ENCODE measurements at regions not wholly inside any gene's neighbourhood (a gene's known extent, or its start where the extent isn't known, plus 50 kb on each side); places are given as distances from the start of the nearest gene placed in this dataset.

DNA sequence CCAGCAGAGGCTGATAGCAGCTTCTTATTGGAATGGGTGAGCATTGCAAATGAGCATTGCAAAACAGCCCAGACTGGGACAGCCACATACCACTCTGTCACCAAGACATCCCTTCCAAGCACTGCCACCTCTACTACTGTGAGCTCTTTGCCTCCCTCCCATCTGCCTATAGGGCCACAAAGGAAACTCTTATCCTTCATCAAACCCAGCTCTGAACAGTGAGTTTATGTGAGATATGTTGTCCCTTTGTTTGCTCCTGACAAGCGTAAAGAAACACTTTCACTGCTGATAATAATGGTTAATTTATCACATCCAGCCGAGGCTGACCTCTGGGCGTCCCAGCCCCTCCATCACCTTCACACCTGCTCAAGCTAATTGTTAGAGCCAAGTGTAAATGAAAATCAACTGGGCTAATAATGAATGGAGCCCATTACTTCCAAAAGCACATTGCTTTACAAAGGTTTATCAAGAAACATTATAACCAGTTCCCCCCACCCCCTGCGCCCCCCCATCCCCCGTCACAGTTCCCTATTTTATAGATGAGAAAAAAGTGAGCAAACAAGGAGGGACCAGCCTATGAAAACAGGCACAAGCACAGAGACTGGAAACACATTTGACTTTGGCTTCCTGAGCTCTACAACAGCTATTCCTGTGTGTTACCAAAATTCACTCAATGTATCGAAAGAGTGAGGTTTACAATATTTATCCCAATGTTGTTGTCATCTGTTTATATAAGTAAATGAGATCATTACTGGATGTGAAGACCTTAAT is 146.3 kb downstream of the ANXA2 start:
- Histone ChIP-seq H3K4me3 (ENCODE audit: low read length) (no peak overlapping the region), H3K9me3 (ENCODE audit: control insufficient read depth in 2 of 3, low read length in 3 of 3) (no peaks in the 10 kb centered on the region), H3K4me1 (ENCODE audit: control insufficient read depth in 2 of 2, insufficient read depth in 2 of 2, low read length in 2 of 2) (no peaks in the 10 kb centered on the region), H3K27ac (ENCODE audit: low read depth, low read length) (no peak overlapping the region), H3K27me3 (ENCODE audit: control insufficient read depth in 2 of 2, insufficient read depth in 2 of 2, low read length in 2 of 2) (no peaks in the 10 kb centered on the region), H3K36me3 (ENCODE audit: control insufficient read depth in 2 of 3, insufficient read depth in 3 of 3, low read length in 3 of 3) (no peaks in the 10 kb centered on the region)
- POLR2A ChIA-PET = no interaction called here
- CTCF ChIA-PET = interaction anchor here (0.6 kb wide), 1 partner anchor 18 kb away, joined by 5 read pairs; no protein-coding TSS in a partner anchor
- H3K27me3 Mint-ChIP-seq = peaks cover 16 to 54% (median 30%) of the 10 kb centered on the region in 5 donors
- H3K36me3 Mint-ChIP-seq = no peaks in the 10 kb centered on the region
- peaks cover 0 to 3% (median 0%) of the 10 kb centered on the region in 11 donors for H3K9me3 Mint-ChIP-seq
- ATAC-seq = no peak
- no peak for DNase-seq
- intact Hi-C loops (cut with micrococcal nuclease) = no loop called here
- H3K4me3 Mint-ChIP-seq = no peak overlapping the region
- H3K27ac Mint-ChIP-seq = no peak overlapping the region
- H3K4me1 Mint-ChIP-seq = peaks cover 0 to 13% (median 0%) of the 10 kb centered on the region in 7 donors

DNA sequence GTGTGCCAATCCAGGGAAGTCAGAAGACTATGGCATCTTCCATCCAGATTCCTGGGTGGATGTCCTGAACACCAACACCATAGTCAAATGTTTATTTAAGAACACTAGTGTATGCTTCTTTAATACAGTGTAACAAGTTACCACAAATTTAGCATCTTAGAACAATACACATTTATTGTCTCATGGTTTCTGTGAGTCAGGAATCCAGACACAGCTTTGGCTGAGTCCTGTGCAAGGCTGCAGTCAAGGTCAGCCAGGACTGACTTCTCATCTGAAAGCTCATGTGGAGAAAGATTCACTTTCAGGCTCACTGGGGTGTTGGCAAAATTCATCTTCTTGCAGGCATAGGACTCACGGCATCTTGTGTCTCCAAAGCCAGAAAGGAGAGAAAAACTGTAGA is 143.4 kb downstream of the ANXA2 start:
- peaks cover 0 to 13% (median 0%) of the 10 kb centered on the region in 7 donors for H3K4me1 Mint-ChIP-seq
- intact Hi-C loops (cut with micrococcal nuclease) = no loop called here
- Histone ChIP-seq H3K27me3 (ENCODE audit: control insufficient read depth in 2 of 2, insufficient read depth in 2 of 2, low read length in 2 of 2) (no peaks in the 10 kb centered on the region), H3K27ac (ENCODE audit: low read depth, low read length) (no peak overlapping the region), H3K4me1 (ENCODE audit: control insufficient read depth in 2 of 2, insufficient read depth in 2 of 2, low read length in 2 of 2) (no peaks in the 10 kb centered on the region), H3K36me3 (ENCODE audit: control insufficient read depth in 2 of 3, insufficient read depth in 3 of 3, low read length in 3 of 3) (no peaks in the 10 kb centered on the region), H3K4me3 (ENCODE audit: low read length) (no peak overlapping the region), H3K9me3 (ENCODE audit: control insufficient read depth in 2 of 3, low read length in 3 of 3) (no peaks in the 10 kb centered on the region)
- no peaks in the 10 kb centered on the region for H3K36me3 Mint-ChIP-seq
- no peak overlapping the region for H3K27ac Mint-ChIP-seq
- H3K9me3 Mint-ChIP-seq = peaks cover 0 to 3% (median 0%) of the 10 kb centered on the region in 11 donors
- peaks cover 14 to 62% (median 46%) of the 10 kb centered on the region in 5 donors for H3K27me3 Mint-ChIP-seq
- H3K4me3 Mint-ChIP-seq = no peak overlapping the region
- ChIA-PET POLR2A (no interaction called here), CTCF (no interaction called here)
- ATAC-seq = no peak
- DNase-seq = no peak

DNA sequence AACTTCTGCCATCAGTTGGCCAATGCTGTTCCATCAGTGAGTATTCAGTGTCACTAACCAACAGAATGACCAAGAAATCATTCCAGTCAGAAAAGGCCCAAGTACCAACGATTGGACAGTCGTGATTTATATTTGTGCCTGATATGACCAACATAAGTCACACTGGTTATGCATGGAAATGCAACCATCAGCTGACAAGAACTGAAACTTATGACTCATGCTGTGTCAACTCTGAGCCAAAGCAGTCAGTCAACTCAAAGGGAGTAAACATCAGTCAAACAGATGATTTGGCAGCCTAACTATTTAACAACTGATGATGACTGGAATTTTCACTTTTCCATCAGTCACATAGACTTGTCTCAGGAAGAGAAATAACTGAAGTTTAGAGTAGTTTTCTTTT is 142.4 kb downstream of the ANXA2 start:
- POLR2A ChIA-PET = no interaction called here
- peaks cover 14 to 67% (median 46%) of the 10 kb centered on the region in 5 donors for H3K27me3 Mint-ChIP-seq
- CTCF ChIA-PET = no interaction called here
- H3K9me3 Mint-ChIP-seq = peaks cover 0 to 3% (median 0%) of the 10 kb centered on the region in 11 donors
- H3K4me1 Mint-ChIP-seq = peaks cover 0 to 13% (median 0%) of the 10 kb centered on the region in 7 donors
- Histone ChIP-seq H3K27ac (ENCODE audit: low read depth, low read length) (no peak overlapping the region), H3K27me3 (ENCODE audit: control insufficient read depth in 2 of 2, insufficient read depth in 2 of 2, low read length in 2 of 2) (no peaks in the 10 kb centered on the region), H3K9me3 (ENCODE audit: control insufficient read depth in 2 of 3, low read length in 3 of 3) (no peaks in the 10 kb centered on the region), H3K36me3 (ENCODE audit: control insufficient read depth in 2 of 3, insufficient read depth in 3 of 3, low read length in 3 of 3) (no peaks in the 10 kb centered on the region), H3K4me3 (ENCODE audit: low read length) (no peak overlapping the region), H3K4me1 (ENCODE audit: control insufficient read depth in 2 of 2, insufficient read depth in 2 of 2, low read length in 2 of 2) (no peaks in the 10 kb centered on the region)
- no peak overlapping the region for H3K27ac Mint-ChIP-seq
- peak; percentile 65 for ATAC-seq
- peak in 1 of 9 donors; percentile 25 for DNase-seq
- H3K36me3 Mint-ChIP-seq = no peaks in the 10 kb centered on the region
- no peak overlapping the region for H3K4me3 Mint-ChIP-seq
- intact Hi-C loops (cut with micrococcal nuclease) = no loop called here

DNA sequence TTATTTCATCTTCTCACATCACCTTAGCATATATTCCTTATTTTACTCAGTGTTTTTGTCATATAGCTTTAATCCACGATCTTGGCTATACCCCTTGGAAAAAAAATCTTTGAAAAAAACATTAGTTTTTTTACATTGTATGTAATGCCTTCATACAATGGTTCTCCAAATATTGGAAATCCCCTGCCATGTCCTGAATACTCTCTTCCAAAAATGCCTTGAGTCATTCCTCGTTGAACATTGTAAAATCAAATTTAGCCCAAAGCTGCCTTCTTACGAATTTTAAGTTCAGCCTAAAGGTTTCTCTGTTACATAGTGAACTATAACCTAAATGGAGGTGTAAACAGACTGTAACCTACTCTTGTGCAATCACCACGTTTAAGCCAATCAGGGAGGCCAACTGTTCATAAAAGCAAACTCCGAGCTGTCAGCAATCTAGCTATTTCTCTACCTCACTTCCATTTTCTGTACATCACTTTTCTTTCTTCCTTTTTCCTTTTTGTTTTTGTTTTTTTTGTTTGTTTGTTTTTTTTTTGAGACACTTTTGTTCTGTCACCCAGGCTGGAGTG is 140.1 kb downstream of the ANXA2 start:
- peaks cover 0 to 13% (median 0%) of the 10 kb centered on the region in 7 donors for H3K4me1 Mint-ChIP-seq
- peaks cover 4 to 54% (median 33%) of the 10 kb centered on the region in 5 donors for H3K27me3 Mint-ChIP-seq
- no peaks in the 10 kb centered on the region for H3K36me3 ChIP-seq (ENCODE audit: control insufficient read depth in 2 of 3, insufficient read depth in 3 of 3, low read length in 3 of 3)
- ATAC-seq = no peak
- POLR2A ChIA-PET = no interaction called here
- H3K9me3 ChIP-seq (ENCODE audit: control insufficient read depth in 2 of 3, low read length in 3 of 3) = no peaks in the 10 kb centered on the region
- H3K27me3 ChIP-seq (ENCODE audit: control insufficient read depth in 2 of 2, insufficient read depth in 2 of 2, low read length in 2 of 2) = no peaks in the 10 kb centered on the region
- no peak overlapping the region for H3K27ac Mint-ChIP-seq
- intact Hi-C loops (cut with micrococcal nuclease) = no loop called here
- DNase-seq = no peak
- peaks cover 0 to 3% (median 0%) of the 10 kb centered on the region in 11 donors for H3K9me3 Mint-ChIP-seq
- H3K4me1 ChIP-seq (ENCODE audit: control insufficient read depth in 2 of 2, insufficient read depth in 2 of 2, low read length in 2 of 2) = no peaks in the 10 kb centered on the region
- no peak overlapping the region for H3K27ac ChIP-seq (ENCODE audit: low read depth, low read length)
- H3K36me3 Mint-ChIP-seq = no peaks in the 10 kb centered on the region
- H3K4me3 Mint-ChIP-seq = no peak overlapping the region
- CTCF ChIA-PET = no interaction called here
- no peak overlapping the region for H3K4me3 ChIP-seq (ENCODE audit: low read length)

DNA sequence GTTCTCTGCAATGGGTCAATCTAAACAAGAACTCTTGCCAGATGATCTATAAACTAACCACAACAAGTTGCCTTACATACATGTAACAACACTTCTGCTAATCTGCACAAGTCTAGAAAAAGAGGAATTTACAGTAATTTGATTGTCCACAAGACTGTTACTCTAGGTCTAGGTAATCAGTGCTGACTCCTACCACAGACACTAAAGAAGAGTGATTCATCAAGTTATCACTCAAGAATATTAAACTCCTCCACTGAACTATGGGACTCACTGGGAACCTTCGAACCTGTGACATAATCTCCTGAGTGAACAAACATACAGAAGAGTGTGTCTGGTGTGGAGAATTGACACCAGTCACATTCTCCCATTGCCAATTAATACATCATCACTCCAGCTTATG is 138.3 kb downstream of the ANXA2 start:
- H3K4me1 ChIP-seq (ENCODE audit: control insufficient read depth in 2 of 2, insufficient read depth in 2 of 2, low read length in 2 of 2) = no peaks in the 10 kb centered on the region
- peaks cover 0 to 3% (median 0%) of the 10 kb centered on the region in 11 donors for H3K9me3 Mint-ChIP-seq
- H3K36me3 ChIP-seq (ENCODE audit: control insufficient read depth in 2 of 3, insufficient read depth in 3 of 3, low read length in 3 of 3) = no peaks in the 10 kb centered on the region
- H3K4me1 Mint-ChIP-seq = peaks cover 0 to 13% (median 0%) of the 10 kb centered on the region in 7 donors
- H3K4me3 Mint-ChIP-seq = no peak overlapping the region
- no peak for ATAC-seq
- no peak overlapping the region for H3K27ac Mint-ChIP-seq
- no peak for DNase-seq
- ChIA-PET CTCF (interaction anchor here (0.7 kb wide), 2 partner anchors 24 to 710 kb away, joined by 3 to 5 read pairs; no protein-coding TSS in a partner anchor), POLR2A (no interaction called here)
- no peaks in the 10 kb centered on the region for H3K36me3 Mint-ChIP-seq
- peaks cover 8 to 41% (median 19%) of the 10 kb centered on the region in 5 donors for H3K27me3 Mint-ChIP-seq
- H3K4me3 ChIP-seq (ENCODE audit: low read length) = no peak overlapping the region
- no peaks in the 10 kb centered on the region for H3K9me3 ChIP-seq (ENCODE audit: control insufficient read depth in 2 of 3, low read length in 3 of 3)
- intact Hi-C loops (cut with micrococcal nuclease) = no loop called here
- H3K27me3 ChIP-seq (ENCODE audit: control insufficient read depth in 2 of 2, insufficient read depth in 2 of 2, low read length in 2 of 2) = peaks cover 0 to 4% of the 10 kb centered on the region in 2 donors
- no peak overlapping the region for H3K27ac ChIP-seq (ENCODE audit: low read depth, low read length)

DNA sequence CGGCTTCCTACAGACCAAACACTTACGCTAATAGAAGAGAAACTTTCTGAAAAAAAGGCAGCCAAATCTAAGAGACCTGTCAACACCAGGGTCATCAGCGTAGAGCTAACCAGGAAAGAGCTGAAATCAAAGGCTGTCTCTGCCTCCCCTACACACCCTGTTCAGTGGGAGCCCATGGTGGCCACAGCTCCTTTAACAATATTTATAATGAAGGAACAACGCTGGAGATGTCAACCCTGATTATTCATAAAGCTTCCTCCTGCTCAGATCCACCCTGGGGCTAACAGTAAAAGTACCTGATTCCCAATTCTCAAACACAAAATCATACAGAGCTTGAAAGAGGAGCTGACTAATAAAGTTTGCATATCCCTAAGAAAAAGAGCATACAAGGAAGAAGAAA is 133.7 kb downstream of the ANXA2 start:
- Mint-ChIP-seq H3K9me3 (peaks cover 0 to 1% (median 0%) of the 10 kb centered on the region in 11 donors), H3K36me3 (no peaks in the 10 kb centered on the region), H3K4me1 (no peaks in the 10 kb centered on the region), H3K27ac (no peak overlapping the region), H3K27me3 (peaks cover 12 to 42% (median 14%) of the 10 kb centered on the region in 5 donors), H3K4me3 (no peak overlapping the region)
- Histone ChIP-seq H3K27me3 (ENCODE audit: control insufficient read depth in 2 of 2, insufficient read depth in 2 of 2, low read length in 2 of 2) (peaks cover 0 to 4% of the 10 kb centered on the region in 2 donors), H3K9me3 (ENCODE audit: control insufficient read depth in 2 of 3, low read length in 3 of 3) (no peaks in the 10 kb centered on the region), H3K4me1 (ENCODE audit: control insufficient read depth in 2 of 2, insufficient read depth in 2 of 2, low read length in 2 of 2) (no peaks in the 10 kb centered on the region), H3K4me3 (ENCODE audit: low read length) (no peak overlapping the region), H3K27ac (ENCODE audit: low read depth, low read length) (no peak overlapping the region), H3K36me3 (ENCODE audit: control insufficient read depth in 2 of 3, insufficient read depth in 3 of 3, low read length in 3 of 3) (no peaks in the 10 kb centered on the region)
- DNase-seq (no peak), ATAC-seq (no peak)
- intact Hi-C loops (cut with micrococcal nuclease) = no loop called here
- POLR2A ChIA-PET = no interaction called here
- CTCF ChIA-PET = interaction anchor here (0.6 kb wide), 1 partner anchor 67 kb away, joined by 4 read pairs; no protein-coding TSS in a partner anchor
